Astrocyte of the spinal cord (primary cell): ENCODE measurements at regions not wholly inside any gene's neighbourhood (a gene's known extent, or its start where the extent isn't known, plus 50 kb on each side); places are given as distances from the start of the nearest gene placed in this dataset.

Experiments
- DNase-seq: peaks from one replicate; pipeline ENCODE4 v3.0.0; 2011; ENCODE audit warnings: low read depth, low spot score
- H3K4me3 ChIP-seq: 2 replicates; pipeline ENCODE4 v1.5.1; 2011; ENCODE audit warnings: low read depth, mild to moderate bottlenecking, low read length, moderate library complexity
- CTCF ChIP-seq: IDR thresholded peaks from 2 replicates; pipeline ENCODE4 v1.5.1; 2012; ENCODE audit warnings: low read depth, mild to moderate bottlenecking, low read length, inconsistent platforms
- in situ Hi-C: cut with HindIII; loops from 2 replicates; pipeline ENCODE4 v1.10.0; 2017; ENCODE audit warnings: low sequenced_read_pairs

DNA sequence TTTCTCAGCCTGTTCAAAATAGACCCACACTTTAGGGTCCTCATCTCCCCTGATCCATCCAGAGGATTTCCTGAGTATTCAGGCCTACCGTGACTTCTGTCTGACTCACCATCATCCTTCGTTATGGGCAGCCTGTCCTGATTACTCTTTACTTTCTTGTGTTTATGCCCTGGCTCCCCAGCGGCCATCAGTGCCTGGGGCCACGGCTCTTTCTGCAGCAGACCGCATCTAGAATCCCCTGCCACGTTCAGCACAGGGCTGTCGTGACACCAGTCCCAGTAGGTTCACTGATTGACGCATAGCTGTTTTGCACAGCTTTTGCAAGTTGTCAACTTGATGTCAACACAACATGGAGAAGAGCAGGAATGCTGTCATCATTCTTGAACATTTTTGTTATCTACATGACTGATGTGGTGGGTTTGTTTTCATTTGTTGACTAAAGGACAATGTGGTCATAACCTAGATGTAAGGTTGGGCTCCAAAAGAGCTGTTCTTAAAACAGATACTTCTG lies 225.6 kb downstream of the HAUS1 start:
- no peak for DNase-seq
- TF ChIP-seq CTCF, result no peak
- in situ Hi-C loops, result no loop called here
- H3K4me3 ChIP-seq, result no peak overlapping the region

DNA sequence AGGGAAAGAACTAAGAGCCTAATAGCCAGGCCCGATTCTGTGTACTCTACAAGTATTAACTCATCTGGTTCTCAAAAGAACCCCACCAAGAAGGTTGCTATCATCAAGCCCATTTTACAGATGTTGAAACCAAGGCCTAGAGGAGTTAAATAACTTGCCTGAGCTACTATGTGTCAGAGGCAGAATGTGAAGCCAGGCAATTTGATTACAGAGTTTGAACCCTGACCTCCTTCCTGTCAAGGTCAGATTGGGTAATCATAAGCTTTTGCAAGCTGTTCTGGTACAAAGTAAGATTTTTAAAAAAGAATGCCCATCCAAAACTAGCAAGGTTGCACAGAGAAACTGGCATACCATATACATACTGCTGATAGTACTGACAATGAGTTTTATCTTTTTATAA lies 227.1 kb downstream of the HAUS1 start:
- DNase-seq, result no peak
- in situ Hi-C loops, result no loop called here

GRCh38 chr18:46332286-46332801 lies 228.2 kb downstream of the HAUS1 start:
- TF ChIP-seq CTCF, result no peak
- no peak for DNase-seq
- in situ Hi-C loops, result no loop called here
- no peak overlapping the region for H3K4me3 ChIP-seq

More for the DNA sequence above, 227.1 kb downstream of the HAUS1 start:
- no peak overlapping the region for H3K4me3 ChIP-seq
- no peak for TF ChIP-seq CTCF

DNA sequence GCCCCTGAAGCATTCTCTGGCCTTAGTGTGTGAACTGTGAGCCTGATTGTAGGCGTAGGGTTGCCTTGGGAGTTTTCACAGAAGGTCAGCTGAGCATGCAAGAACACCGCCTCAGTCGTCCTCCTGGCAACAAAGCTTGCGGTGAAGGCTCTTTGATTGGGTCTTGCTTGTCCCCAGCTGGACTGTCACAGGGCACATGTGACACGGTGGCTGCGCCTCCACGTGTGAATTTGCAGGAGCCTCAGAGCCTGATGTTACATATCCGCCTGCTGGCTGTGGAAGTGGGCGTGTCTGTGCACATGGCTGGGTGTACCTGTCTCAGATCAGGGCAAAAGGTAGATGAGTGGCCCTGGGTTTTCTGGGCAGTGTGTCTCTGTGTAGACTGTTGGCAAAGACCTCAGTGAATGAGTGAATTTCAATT lies 228.7 kb downstream of the HAUS1 start:
- no peak for TF ChIP-seq CTCF
- in situ Hi-C loops, result no loop called here
- DNase-seq, result no peak
- no peak overlapping the region for H3K4me3 ChIP-seq

GRCh38 chr18:46333431-46334135 lies 229.4 kb downstream of the HAUS1 start:
- H3K4me3 ChIP-seq, result peak overlapping the region; percentile 25
- no peak for DNase-seq
- TF ChIP-seq CTCF, result no peak
- in situ Hi-C loops, result no loop called here

- DNase-seq, result no peak
- TF ChIP-seq CTCF, result no peak
- H3K4me3 ChIP-seq, result peak overlapping the region; percentile 36
- in situ Hi-C loops, result no loop called here
These were observed 230.7 kb downstream of the HAUS1 start for GRCh38 chr18:46334868-46335281.
